ENCODE measurements at regions not wholly inside any gene's neighbourhood (a gene's known extent, or its start where the extent isn't known, plus 50 kb on each side); places are given as distances from the start of the nearest gene placed in this dataset.
"Not testable (repeated sequence)": the region's sequence is repeated elsewhere in the genome, so short reads cannot be mapped to it uniquely, and the experiment has no call there.

- WGBS, 2 donors: 59 to 66% methylated on average over 4 of the region's 4 CpGs
- H3K27ac ChIP-seq: no peak overlapping the region
- H3K9me3 ChIP-seq: no peaks in the 10 kb centered on the region
- intact Hi-C loops (cut with DNase I): no loop called here
- peaks cover 0 to 9% (median 0%) of the 10 kb centered on the region in 4 donors for H3K4me1 ChIP-seq
- TF ChIP-seq CTCF (IDR thresholded peaks at IDR 0.05) (no peak), EP300 (IDR thresholded peaks at IDR 0.05) (no peak), POLR2A (IDR thresholded peaks at IDR 0.05) (no peak), POLR2AphosphoS5 (IDR thresholded peaks at IDR 0.05) (no peak)
- H3K36me3 ChIP-seq: no peaks in the 10 kb centered on the region
- H3K4me3 ChIP-seq: no peak overlapping the region
- DNase-seq: no peak
- no peaks in the 10 kb centered on the region for H3K27me3 ChIP-seq
These were observed 101.0 kb upstream of the CPNE4 start for GRCh38 chr3:132135628-132136333.

GRCh38 chr3:132136334-132136716 lies 101.5 kb upstream of the CPNE4 start:
- WGBS, 2 donors: 69 to 81% methylated on average over 2 of the region's 2 CpGs
- Histone ChIP-seq H3K4me3 (no peak overlapping the region), H3K27me3 (no peaks in the 10 kb centered on the region), H3K36me3 (no peaks in the 10 kb centered on the region), H3K9me3 (no peaks in the 10 kb centered on the region), H3K27ac (no peak overlapping the region), H3K4me1 (peaks cover 0 to 9% (median 0%) of the 10 kb centered on the region in 4 donors)
- no peak for TF ChIP-seq CTCF (IDR thresholded peaks at IDR 0.05)
- no peak for TF ChIP-seq EP300 (IDR thresholded peaks at IDR 0.05)
- TF ChIP-seq POLR2AphosphoS5 (IDR thresholded peaks at IDR 0.05): no peak
- TF ChIP-seq POLR2A (IDR thresholded peaks at IDR 0.05): no peak
- intact Hi-C loops (cut with DNase I): no loop called here
- no peak for DNase-seq

GRCh38 chr3:132136902-132137301 lies 102.1 kb upstream of the CPNE4 start:
- 52 to 65% methylated on average over 23 of the region's 23 CpGs for WGBS, 2 donors

DNA sequence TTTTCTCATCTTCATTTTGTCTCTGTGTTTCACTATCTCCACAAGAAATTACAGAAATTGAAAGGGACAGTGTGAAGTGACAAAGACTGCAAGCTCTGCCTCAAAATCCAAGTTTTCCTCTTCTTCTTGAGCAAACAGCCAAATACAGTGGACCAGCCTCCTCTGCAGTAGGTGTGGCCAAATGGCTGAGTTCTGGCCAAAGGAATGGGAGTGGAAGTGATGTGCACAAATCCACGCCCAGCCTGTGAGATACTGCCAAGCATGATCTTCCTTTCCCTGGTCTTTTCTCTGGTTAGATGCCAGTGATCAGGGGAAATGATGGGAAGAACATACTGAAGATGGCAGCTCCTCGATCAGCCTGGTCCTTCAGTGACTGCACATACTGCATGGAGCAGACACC lies 111.0 kb upstream of the CPNE4 start:
- intact Hi-C loops (cut with DNase I): no loop called here
- Histone ChIP-seq H3K27ac (no peak overlapping the region), H3K9me3 (no peaks in the 10 kb centered on the region), H3K4me3 (no peak overlapping the region), H3K36me3 (no peaks in the 10 kb centered on the region), H3K27me3 (no peaks in the 10 kb centered on the region), H3K4me1 (no peaks in the 10 kb centered on the region)
- TF ChIP-seq POLR2A (IDR thresholded peaks at IDR 0.05) (no peak), CTCF (IDR thresholded peaks at IDR 0.05) (no peak), EP300 (IDR thresholded peaks at IDR 0.05) (no peak), POLR2AphosphoS5 (IDR thresholded peaks at IDR 0.05) (no peak)
- 40 to 76% methylated on average over 2 of the region's 2 CpGs for WGBS, 2 donors
- DNase-seq: no peak

More at GRCh38 chr3:132136902-132137301, 102.1 kb upstream of the CPNE4 start:
- DNase-seq; H3K27ac ChIP-seq; H3K4me3 ChIP-seq; H3K36me3 ChIP-seq; H3K4me1 ChIP-seq; H3K9me3 ChIP-seq; intact Hi-C loops (cut with DNase I); H3K27me3 ChIP-seq: not testable (repeated sequence)

DNA sequence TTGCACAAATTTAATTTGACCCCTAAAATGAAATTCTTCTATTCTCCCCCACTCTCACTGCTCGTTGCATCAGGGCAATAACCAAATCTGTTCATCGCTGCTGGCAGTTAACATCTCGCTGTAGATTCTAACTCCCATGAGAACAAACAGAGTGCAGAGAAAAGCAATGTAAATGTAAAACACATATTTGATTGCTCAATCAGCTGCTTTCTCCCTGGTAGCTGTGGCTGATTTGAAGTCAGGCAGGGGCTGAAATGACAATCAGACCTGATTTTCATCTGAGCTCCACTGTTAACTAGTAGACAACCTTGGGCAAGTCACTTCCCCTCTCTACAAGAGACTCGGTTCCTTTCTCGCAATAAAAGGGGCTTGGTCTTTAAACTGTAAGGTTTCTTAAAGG lies 119.8 kb upstream of the CPNE4 start:
- Histone ChIP-seq H3K4me3 (no peak overlapping the region), H3K27ac (no peak overlapping the region), H3K4me1 (no peaks in the 10 kb centered on the region), H3K27me3 (no peaks in the 10 kb centered on the region), H3K9me3 (no peaks in the 10 kb centered on the region), H3K36me3 (no peaks in the 10 kb centered on the region)
- DNase-seq: no peak
- intact Hi-C loops (cut with DNase I): no loop called here
- no peak for TF ChIP-seq EP300 (IDR thresholded peaks at IDR 0.05)
- TF ChIP-seq CTCF (IDR thresholded peaks at IDR 0.05): no peak
- TF ChIP-seq POLR2AphosphoS5 (IDR thresholded peaks at IDR 0.05): no peak
- no peak for TF ChIP-seq POLR2A (IDR thresholded peaks at IDR 0.05)
- WGBS, 2 donors: 55 to 73% methylated on average over 5 of the region's 5 CpGs

Data from sigmoid colon (tissue), 6 donors.